ENCODE measurements at regions not wholly inside any gene's neighbourhood (a gene's known extent, or its start where the extent isn't known, plus 50 kb on each side); places are given as distances from the start of the nearest gene placed in this dataset.
A peak's percentile ranks its signal among the peaks of the same experiment; 100 is the strongest.

- WGBS (ENCODE audit: missing lambda C conversion rate) = 92% methylated on average over 2 of the region's 2 CpGs
- CTCF ChIA-PET = no interaction called here
- FAIRE-seq (no peak), DNase-seq (ENCODE audit: low read depth in 1 of 2, low spot score in 1 of 2) (no peak), ATAC-seq (no peak)
- Histone ChIP-seq H3K9me3 (no peaks in the 10 kb centered on the region), H3K4me3 (no peak overlapping the region), H3K4me1 (peaks cover 10% of the 10 kb centered on the region), H3K27ac (peak overlapping the region in 1 of 2 experiments; percentile 64; a peak in 2 of 6 replicates), H3K4me2 (no peak overlapping the region)
- POLR2A ChIA-PET = no interaction called here
- TF ChIP-seq JUNB (IDR thresholded peaks at IDR 0.05) (no peak), ZC3H11A (IDR thresholded peaks at IDR 0.05) (no peak), RAD21 (conservative IDR thresholded peaks at IDR 0.05 in 1 of 2, IDR thresholded peaks at IDR 0.05 in 1 of 2) (no peak), MAX (IDR thresholded peaks at IDR 0.05) (no peak), ELK1 (IDR thresholded peaks at IDR 0.05; ENCODE audit: low read depth, low read length) (no peak), FOXS1 (CRISPR knock-in tag; IDR thresholded peaks at IDR 0.05) (no peak), NPAS2 (CRISPR knock-in tag; IDR thresholded peaks at IDR 0.05; ENCODE audit: borderline replicate concordance) (no peak), HES2 (IDR thresholded peaks at IDR 0.05) (no peak), SREBF2 (IDR thresholded peaks at IDR 0.05) (no peak), TFCP2L1 (CRISPR knock-in tag; IDR thresholded peaks at IDR 0.05) (no peak), ZNF302 (CRISPR knock-in tag; IDR thresholded peaks at IDR 0.05) (no peak), MYC (IDR thresholded peaks at IDR 0.05; ENCODE audit: borderline replicate concordance, low read length) (no peak), NR3C1 (IDR thresholded peaks at IDR 0.05) (no peak), BCL3 (IDR thresholded peaks at IDR 0.05) (no peak), HOXA7 (CRISPR knock-in tag; IDR thresholded peaks at IDR 0.05) (no peak), REST (IDR thresholded peaks at IDR 0.05) (no peak), CEBPB (IDR thresholded peaks at IDR 0.05) (no peak)
These were observed 124.7 kb upstream of the THBS1 start for GRCh38 chr15:39456159-39456558.

GRCh38 chr15:39456582-39457330 is 124.1 kb upstream of the THBS1 start:
- POLR2A ChIA-PET = no interaction called here
- no peak for TF ChIP-seq HES2 (IDR thresholded peaks at IDR 0.05)
- no peak overlapping the region for H3K27ac ChIP-seq
- CTCF ChIA-PET = interaction anchor here (1.5 kb wide), 1 partner anchor 10 kb away, joined by 3 read pairs; no protein-coding TSS in a partner anchor
- FAIRE-seq = no peak
- no peak overlapping the region for H3K4me3 ChIP-seq
- no peak overlapping the region for H3K4me2 ChIP-seq
- H3K9me3 ChIP-seq = no peaks in the 10 kb centered on the region
- WGBS (ENCODE audit: missing lambda C conversion rate) = 92% methylated on average over 9 of the region's 10 CpGs
- no peak for DNase-seq (ENCODE audit: low read depth in 1 of 2, low spot score in 1 of 2)
- H3K4me1 ChIP-seq = peaks cover 10% of the 10 kb centered on the region
- no peak for ATAC-seq

All from A549 (cell line).